ENCODE measurements at regions not wholly inside any gene's neighbourhood (a gene's known extent, or its start where the extent isn't known, plus 50 kb on each side); places are given as distances from the start of the nearest gene placed in this dataset.
"Not testable (repeated sequence)": the region's sequence is repeated elsewhere in the genome, so short reads cannot be mapped to it uniquely, and the experiment has no call there.

GRCh38 chr5:99437986-99438385, 509.2 kb upstream of the CHD1 start:
- no peaks in the 10 kb centered on the region for H3K9me3 ChIP-seq
- no peaks in the 10 kb centered on the region for H3K27me3 ChIP-seq
- no peaks in the 10 kb centered on the region for H3K4me1 ChIP-seq
- no peak overlapping the region for H3K27ac ChIP-seq
- no peak for TF ChIP-seq CTCF (IDR thresholded peaks at IDR 0.05)
- intact Hi-C loops (cut with DNase I): no loop called here
- DNase-seq (ENCODE audit: low spot score in 2 of 2): no peak
- H3K36me3 ChIP-seq: no peaks in the 10 kb centered on the region
- H3K4me3 ChIP-seq: no peak overlapping the region

- intact Hi-C loops (cut with DNase I); H3K4me1 ChIP-seq: not testable (repeated sequence)
Observed at GRCh38 chr5:99423396-99423795, 494.6 kb upstream of the CHD1 start.

GRCh38 chr5:99418640-99419039, 489.8 kb upstream of the CHD1 start:
- H3K27me3 ChIP-seq; H3K9me3 ChIP-seq; DNase-seq (ENCODE audit: low spot score in 2 of 2); H3K36me3 ChIP-seq; H3K4me3 ChIP-seq; H3K27ac ChIP-seq; H3K4me1 ChIP-seq; intact Hi-C loops (cut with DNase I): not testable (repeated sequence)

More at GRCh38 chr5:99423396-99423795, 494.6 kb upstream of the CHD1 start:
- H3K27me3 ChIP-seq; H3K27ac ChIP-seq; H3K36me3 ChIP-seq; DNase-seq (ENCODE audit: low spot score in 2 of 2); H3K9me3 ChIP-seq; H3K4me3 ChIP-seq: not testable (repeated sequence)

- H3K4me3 ChIP-seq; H3K4me1 ChIP-seq; H3K9me3 ChIP-seq; H3K36me3 ChIP-seq; DNase-seq (ENCODE audit: low spot score in 2 of 2); H3K27me3 ChIP-seq; H3K27ac ChIP-seq; intact Hi-C loops (cut with DNase I): not testable (repeated sequence)
Observed at GRCh38 chr5:99410386-99410785, 481.6 kb upstream of the CHD1 start.

GRCh38 chr5:99404764-99405302, 476.0 kb upstream of the CHD1 start:
- intact Hi-C loops (cut with DNase I); H3K9me3 ChIP-seq; H3K36me3 ChIP-seq; H3K4me1 ChIP-seq; H3K27me3 ChIP-seq; DNase-seq (ENCODE audit: low spot score in 2 of 2); H3K4me3 ChIP-seq; H3K27ac ChIP-seq: not testable (repeated sequence)

GRCh38 chr5:99400571-99400970, 471.8 kb upstream of the CHD1 start:
- H3K36me3 ChIP-seq; H3K4me3 ChIP-seq; H3K9me3 ChIP-seq; H3K4me1 ChIP-seq; intact Hi-C loops (cut with DNase I); H3K27me3 ChIP-seq; DNase-seq (ENCODE audit: low spot score in 2 of 2); H3K27ac ChIP-seq: not testable (repeated sequence)

- Histone ChIP-seq H3K9me3 (no peaks in the 10 kb centered on the region), H3K27ac (no peak overlapping the region), H3K36me3 (no peaks in the 10 kb centered on the region), H3K4me3 (no peak overlapping the region), H3K27me3 (no peaks in the 10 kb centered on the region), H3K4me1 (no peaks in the 10 kb centered on the region)
- TF ChIP-seq CTCF (IDR thresholded peaks at IDR 0.05): no peak
- intact Hi-C loops (cut with DNase I): no loop called here
- DNase-seq (ENCODE audit: low spot score in 2 of 2): no peak
Observed at GRCh38 chr5:99398976-99399375, 470.2 kb upstream of the CHD1 start.

- Histone ChIP-seq H3K27me3 (no peaks in the 10 kb centered on the region), H3K9me3 (peaks cover 0 to 6% of the 10 kb centered on the region in 2 donors), H3K36me3 (no peaks in the 10 kb centered on the region), H3K4me1 (no peaks in the 10 kb centered on the region), H3K27ac (no peak overlapping the region), H3K4me3 (no peak overlapping the region)
- intact Hi-C loops (cut with DNase I): no loop called here
- TF ChIP-seq CTCF (IDR thresholded peaks at IDR 0.05): no peak
- no peak for DNase-seq (ENCODE audit: low spot score in 2 of 2)
Observed at GRCh38 chr5:99386406-99387077, 457.7 kb upstream of the CHD1 start.

Data from ascending aorta (tissue), 2 donors.